HL-60 (cell line): ENCODE measurements at regions not wholly inside any gene's neighbourhood (a gene's known extent, or its start where the extent isn't known, plus 50 kb on each side); places are given as distances from the start of the nearest gene placed in this dataset.

ENCODE experiments used
- DNase-seq, 2 experiments: peaks; one replicate each; pipeline ENCODE4 v3.0.0-alpha.2; 2010 to 2020; ENCODE audit warnings: low read depth in 1 of 2, low spot score in 1 of 2
- H3K27ac ChIP-seq: fragments of 250-450 bp; sonication (Bioruptor Pico); replicated peaks from 2 replicates; pipeline ENCODE4 v1.5.1; 2020; ENCODE audit warnings: mild to moderate bottlenecking, moderate library complexity
- H3K27me3 ChIP-seq: fragments of 250-450 bp; sonication (Bioruptor Pico); 2 replicates; pipeline ENCODE4 v1.5.1; 2021; ENCODE audit warnings: mild to moderate bottlenecking, moderate library complexity; ENCODE audit not compliant: insufficient read depth, poor library complexity, severe bottlenecking
- H3K4me3 ChIP-seq: replicated peaks from 2 replicates; pipeline ENCODE4 v1.5.1; 2011; ENCODE audit warnings: mild to moderate bottlenecking, control low read depth, low read length; ENCODE audit not compliant: insufficient read depth
- GABPA ChIP-seq: IDR thresholded peaks from 2 replicates; pipeline ENCODE4 v1.6.1; 2012; ENCODE audit warnings: low read depth
- POLR2AphosphoS5 ChIP-seq: IDR thresholded peaks from 2 replicates; pipeline ENCODE4 v1.6.1; 2012; ENCODE audit warnings: low read depth
- SPI1 ChIP-seq: IDR thresholded peaks from 2 replicates; pipeline ENCODE4 v1.6.1; 2012; ENCODE audit warnings: low read depth, mild to moderate bottlenecking, borderline replicate concordance
- TF ChIP-seq, protein P1 (sequence below): IDR thresholded peaks from 2 replicates; pipeline ENCODE4 v1.6.1; 2012; ENCODE audit warnings: low read depth; ENCODE audit not compliant: insufficient replicate concordance
- TF ChIP-seq, protein P2 (sequence below): IDR thresholded peaks from one replicate; pipeline ENCODE4 v1.5.1; 2011; ENCODE audit warnings: low read length, control low read depth, inconsistent platforms; ENCODE audit not compliant: insufficient read depth

DNA sequence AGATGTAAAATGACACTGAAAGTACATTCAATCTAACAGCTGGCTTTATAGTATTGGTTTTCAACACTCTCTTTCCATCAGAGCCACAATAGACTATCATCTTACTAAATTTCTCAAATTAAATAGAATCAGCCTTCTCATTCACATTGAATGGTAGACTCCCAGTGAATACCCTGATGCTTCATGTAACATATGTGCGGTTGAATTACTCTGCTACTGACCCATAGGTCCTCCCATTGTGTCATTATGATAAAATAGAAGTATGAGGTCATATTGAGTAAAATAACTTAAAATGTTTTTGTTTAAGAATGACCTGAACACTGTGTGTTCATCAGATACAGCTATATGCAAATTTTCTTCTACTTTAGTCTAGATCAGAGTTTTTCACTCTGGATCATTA is 75.9 kb upstream of the ADAMTSL1 start:
- TF ChIP-seq, protein P1, sequence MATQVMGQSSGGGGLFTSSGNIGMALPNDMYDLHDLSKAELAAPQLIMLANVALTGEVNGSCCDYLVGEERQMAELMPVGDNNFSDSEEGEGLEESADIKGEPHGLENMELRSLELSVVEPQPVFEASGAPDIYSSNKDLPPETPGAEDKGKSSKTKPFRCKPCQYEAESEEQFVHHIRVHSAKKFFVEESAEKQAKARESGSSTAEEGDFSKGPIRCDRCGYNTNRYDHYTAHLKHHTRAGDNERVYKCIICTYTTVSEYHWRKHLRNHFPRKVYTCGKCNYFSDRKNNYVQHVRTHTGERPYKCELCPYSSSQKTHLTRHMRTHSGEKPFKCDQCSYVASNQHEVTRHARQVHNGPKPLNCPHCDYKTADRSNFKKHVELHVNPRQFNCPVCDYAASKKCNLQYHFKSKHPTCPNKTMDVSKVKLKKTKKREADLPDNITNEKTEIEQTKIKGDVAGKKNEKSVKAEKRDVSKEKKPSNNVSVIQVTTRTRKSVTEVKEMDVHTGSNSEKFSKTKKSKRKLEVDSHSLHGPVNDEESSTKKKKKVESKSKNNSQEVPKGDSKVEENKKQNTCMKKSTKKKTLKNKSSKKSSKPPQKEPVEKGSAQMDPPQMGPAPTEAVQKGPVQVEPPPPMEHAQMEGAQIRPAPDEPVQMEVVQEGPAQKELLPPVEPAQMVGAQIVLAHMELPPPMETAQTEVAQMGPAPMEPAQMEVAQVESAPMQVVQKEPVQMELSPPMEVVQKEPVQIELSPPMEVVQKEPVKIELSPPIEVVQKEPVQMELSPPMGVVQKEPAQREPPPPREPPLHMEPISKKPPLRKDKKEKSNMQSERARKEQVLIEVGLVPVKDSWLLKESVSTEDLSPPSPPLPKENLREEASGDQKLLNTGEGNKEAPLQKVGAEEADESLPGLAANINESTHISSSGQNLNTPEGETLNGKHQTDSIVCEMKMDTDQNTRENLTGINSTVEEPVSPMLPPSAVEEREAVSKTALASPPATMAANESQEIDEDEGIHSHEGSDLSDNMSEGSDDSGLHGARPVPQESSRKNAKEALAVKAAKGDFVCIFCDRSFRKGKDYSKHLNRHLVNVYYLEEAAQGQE, result no peak
- TF ChIP-seq SPI1 (no peak), POLR2AphosphoS5 (no peak), GABPA (no peak)
- TF ChIP-seq, protein P2, sequence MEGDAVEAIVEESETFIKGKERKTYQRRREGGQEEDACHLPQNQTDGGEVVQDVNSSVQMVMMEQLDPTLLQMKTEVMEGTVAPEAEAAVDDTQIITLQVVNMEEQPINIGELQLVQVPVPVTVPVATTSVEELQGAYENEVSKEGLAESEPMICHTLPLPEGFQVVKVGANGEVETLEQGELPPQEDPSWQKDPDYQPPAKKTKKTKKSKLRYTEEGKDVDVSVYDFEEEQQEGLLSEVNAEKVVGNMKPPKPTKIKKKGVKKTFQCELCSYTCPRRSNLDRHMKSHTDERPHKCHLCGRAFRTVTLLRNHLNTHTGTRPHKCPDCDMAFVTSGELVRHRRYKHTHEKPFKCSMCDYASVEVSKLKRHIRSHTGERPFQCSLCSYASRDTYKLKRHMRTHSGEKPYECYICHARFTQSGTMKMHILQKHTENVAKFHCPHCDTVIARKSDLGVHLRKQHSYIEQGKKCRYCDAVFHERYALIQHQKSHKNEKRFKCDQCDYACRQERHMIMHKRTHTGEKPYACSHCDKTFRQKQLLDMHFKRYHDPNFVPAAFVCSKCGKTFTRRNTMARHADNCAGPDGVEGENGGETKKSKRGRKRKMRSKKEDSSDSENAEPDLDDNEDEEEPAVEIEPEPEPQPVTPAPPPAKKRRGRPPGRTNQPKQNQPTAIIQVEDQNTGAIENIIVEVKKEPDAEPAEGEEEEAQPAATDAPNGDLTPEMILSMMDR, result no peak
- no peak for DNase-seq
- Histone ChIP-seq H3K4me3 (no peak overlapping the region), H3K27ac (no peak overlapping the region), H3K27me3 (no peaks in the 10 kb centered on the region)

DNA sequence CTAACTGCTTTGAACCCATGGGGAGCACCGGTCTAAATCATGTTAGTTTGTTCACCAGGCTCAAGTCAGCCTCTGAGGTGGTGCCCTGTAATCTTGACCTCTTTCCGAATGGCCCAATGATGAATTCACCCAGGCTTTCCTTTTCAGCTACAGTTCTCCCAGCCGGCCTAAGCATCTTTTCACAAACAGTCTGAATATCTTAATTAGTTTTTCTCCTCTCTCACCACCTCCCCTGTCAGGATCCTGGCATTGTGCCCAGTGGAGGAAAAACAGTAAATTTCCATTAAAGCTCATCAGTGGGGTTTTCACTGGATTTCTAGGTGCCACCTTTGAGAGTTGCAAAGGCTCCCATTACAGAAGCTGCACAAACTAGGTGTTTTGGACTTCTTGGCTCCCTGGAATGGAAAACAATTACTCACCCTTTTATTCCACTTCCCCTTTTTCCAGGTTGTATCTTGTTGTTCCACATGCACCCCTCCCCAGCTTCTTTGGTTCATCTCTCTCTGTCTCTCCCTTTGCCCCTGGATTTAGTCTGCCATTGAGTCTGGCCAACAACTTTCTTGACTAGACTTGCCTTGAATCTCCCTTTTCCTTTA is 69.4 kb upstream of the ADAMTSL1 start:
- H3K4me3 ChIP-seq, result no peak overlapping the region
- TF ChIP-seq POLR2AphosphoS5 (no peak), SPI1 (no peak)
- TF ChIP-seq, protein P1, result no peak
- TF ChIP-seq, protein P2, result no peak
- H3K27ac ChIP-seq, result no peak overlapping the region
- no peaks in the 10 kb centered on the region for H3K27me3 ChIP-seq
- DNase-seq, result no peak

DNA sequence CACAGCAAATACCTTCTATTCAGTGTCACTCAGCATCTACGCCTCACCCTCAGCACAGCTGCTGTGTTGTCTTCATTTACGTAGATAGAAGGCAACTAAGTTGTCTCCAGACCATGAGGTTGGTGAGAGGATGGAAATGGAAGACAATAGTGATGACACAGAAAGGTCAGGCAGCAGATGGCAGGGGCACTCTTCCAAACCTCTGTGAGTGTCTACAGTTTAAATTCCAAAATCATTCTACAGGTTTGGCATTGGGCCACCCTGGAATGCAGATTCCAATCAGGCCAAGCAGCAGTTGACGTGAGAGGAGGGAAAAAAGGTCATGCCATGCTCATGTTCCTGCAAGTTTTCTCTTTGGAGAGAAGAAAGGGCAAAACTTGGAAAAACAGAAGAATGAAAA is 68.7 kb upstream of the ADAMTSL1 start:
- DNase-seq, result no peak
- H3K27me3 ChIP-seq, result no peaks in the 10 kb centered on the region
- H3K27ac ChIP-seq, result no peak overlapping the region
- H3K4me3 ChIP-seq, result no peak overlapping the region
- TF ChIP-seq, protein P2, result no peak
- TF ChIP-seq, protein P1, result no peak
- no peak for TF ChIP-seq POLR2AphosphoS5
